ENCODE measurements at regions not wholly inside any gene's neighbourhood (a gene's known extent, or its start where the extent isn't known, plus 50 kb on each side); places are given as distances from the start of the nearest gene placed in this dataset.

DNA sequence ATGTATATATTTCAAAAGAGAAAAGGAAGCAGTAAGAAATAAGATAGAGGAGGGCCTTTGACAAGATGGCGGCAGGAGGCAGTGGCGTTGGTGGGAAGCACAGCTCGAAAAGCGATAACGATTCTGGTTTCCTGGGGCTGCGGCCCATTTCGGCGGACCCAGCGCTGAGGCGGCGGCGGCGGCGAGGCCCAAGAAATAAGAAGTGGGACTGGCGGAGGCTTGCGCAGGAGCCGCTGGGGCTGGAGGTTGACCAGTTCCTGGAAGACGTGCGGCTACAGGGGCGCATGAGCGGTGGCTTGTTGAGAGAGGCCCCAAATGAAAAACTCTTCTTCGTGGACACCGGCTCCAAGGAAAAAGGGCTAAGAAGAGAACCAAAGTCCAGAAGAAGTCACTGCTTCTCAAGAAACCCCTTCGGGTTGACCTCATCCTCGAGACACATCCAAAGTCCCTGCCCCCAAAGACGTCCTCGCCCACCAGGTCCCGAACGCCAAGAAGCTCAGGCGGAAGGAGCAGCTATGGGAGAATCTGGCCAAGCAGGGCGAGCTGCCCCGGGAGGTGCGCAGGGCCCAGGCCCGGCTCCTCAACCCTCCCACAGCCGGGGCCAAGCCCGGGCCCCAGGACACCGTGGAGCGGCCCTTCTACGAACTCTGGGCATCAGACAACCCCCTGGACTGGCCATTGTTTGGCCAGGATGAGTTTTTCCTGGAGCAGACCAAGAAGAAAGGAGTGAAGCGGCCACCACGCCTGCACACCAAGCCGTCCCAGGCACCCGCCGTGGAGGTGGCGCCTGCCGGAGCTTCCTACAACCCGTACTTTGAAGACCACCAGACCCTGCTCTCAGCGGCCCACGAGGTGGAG, 624.3 kb downstream of the MCTP2 start:
- ATAC-seq (no peak), DNase-seq (peak in 1 of 4 donors; percentile 66)
- no peak overlapping the region for H3K27ac ChIP-seq
- peaks cover 0 to 4% of the 10 kb centered on the region in 2 donors for H3K9me3 ChIP-seq
- H3K27me3 ChIP-seq = no peaks in the 10 kb centered on the region
- no peak overlapping the region for H3K4me3 ChIP-seq
- TF ChIP-seq, protein P1, sequence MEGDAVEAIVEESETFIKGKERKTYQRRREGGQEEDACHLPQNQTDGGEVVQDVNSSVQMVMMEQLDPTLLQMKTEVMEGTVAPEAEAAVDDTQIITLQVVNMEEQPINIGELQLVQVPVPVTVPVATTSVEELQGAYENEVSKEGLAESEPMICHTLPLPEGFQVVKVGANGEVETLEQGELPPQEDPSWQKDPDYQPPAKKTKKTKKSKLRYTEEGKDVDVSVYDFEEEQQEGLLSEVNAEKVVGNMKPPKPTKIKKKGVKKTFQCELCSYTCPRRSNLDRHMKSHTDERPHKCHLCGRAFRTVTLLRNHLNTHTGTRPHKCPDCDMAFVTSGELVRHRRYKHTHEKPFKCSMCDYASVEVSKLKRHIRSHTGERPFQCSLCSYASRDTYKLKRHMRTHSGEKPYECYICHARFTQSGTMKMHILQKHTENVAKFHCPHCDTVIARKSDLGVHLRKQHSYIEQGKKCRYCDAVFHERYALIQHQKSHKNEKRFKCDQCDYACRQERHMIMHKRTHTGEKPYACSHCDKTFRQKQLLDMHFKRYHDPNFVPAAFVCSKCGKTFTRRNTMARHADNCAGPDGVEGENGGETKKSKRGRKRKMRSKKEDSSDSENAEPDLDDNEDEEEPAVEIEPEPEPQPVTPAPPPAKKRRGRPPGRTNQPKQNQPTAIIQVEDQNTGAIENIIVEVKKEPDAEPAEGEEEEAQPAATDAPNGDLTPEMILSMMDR (IDR thresholded peaks at IDR 0.05) = no peak
- intact Hi-C loops (cut with DNase I) = no loop called here
- no peaks in the 10 kb centered on the region for H3K36me3 ChIP-seq
- no peaks in the 10 kb centered on the region for H3K4me1 ChIP-seq

DNA sequence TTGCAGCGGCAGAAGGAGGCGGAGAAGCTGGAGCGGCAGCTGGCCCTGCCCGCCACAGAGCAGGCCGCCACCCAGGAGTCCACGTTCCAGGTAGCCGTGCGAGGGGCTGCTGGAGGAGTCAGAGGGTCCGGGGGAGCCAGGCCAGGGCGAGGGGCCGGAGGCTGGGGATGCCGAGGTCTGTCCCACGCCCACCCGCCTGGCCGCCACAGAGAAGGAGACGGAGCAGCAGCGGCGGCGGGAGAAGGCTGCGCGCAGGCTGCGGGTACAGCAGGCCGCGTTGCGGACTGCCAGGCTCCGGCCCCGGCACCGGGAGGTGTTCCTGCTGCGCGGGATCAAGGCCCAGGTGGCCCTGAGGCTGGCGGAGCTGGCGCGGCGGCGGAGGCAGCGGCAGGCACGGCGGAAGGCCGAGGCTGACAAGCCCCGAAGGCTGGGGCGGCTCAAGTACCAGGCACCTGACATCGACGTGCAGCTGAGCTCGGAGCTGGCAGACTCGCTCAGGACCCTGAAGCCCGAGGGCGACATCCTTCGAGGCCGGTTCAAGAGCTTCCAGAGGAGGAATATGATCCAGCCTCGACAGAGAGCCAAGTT, 625.0 kb downstream of the MCTP2 start:
- Histone ChIP-seq H3K27me3 (no peaks in the 10 kb centered on the region), H3K4me1 (no peaks in the 10 kb centered on the region), H3K36me3 (no peaks in the 10 kb centered on the region), H3K27ac (no peak overlapping the region), H3K4me3 (no peak overlapping the region), H3K9me3 (peaks cover 0 to 4% of the 10 kb centered on the region in 2 donors)
- intact Hi-C loops (cut with DNase I) = no loop called here
- no peak for ATAC-seq
- DNase-seq = peak in 1 of 4 donors; percentile 65
- TF ChIP-seq, protein P1 (IDR thresholded peaks at IDR 0.05) = no peak

DNA sequence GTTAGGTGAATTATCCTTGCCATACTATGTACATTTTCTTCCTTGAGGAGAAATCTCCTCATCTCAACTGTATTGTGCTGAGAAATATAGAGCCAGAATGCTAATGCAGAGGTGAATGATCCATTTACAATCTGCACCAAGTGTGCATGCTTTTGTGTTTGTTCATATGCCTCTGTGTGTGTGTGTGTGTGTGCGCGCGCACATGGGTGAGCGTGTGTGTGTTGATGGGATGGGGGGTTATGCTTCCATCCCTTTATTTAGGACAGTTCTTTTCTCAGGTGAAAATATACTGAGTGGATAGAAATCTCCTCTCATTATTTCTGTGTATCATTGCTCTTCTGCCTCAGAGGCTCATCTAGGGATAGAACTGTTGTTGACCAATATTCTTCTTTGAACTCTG, 626.1 kb downstream of the MCTP2 start:
- DNase-seq (no peak), ATAC-seq (no peak)
- TF ChIP-seq, protein P1 (IDR thresholded peaks at IDR 0.05) = no peak
- Histone ChIP-seq H3K36me3 (no peaks in the 10 kb centered on the region), H3K27ac (no peak overlapping the region), H3K4me1 (no peaks in the 10 kb centered on the region), H3K9me3 (peaks cover 0 to 4% of the 10 kb centered on the region in 2 donors), H3K4me3 (no peak overlapping the region), H3K27me3 (no peaks in the 10 kb centered on the region)
- intact Hi-C loops (cut with DNase I) = no loop called here

DNA sequence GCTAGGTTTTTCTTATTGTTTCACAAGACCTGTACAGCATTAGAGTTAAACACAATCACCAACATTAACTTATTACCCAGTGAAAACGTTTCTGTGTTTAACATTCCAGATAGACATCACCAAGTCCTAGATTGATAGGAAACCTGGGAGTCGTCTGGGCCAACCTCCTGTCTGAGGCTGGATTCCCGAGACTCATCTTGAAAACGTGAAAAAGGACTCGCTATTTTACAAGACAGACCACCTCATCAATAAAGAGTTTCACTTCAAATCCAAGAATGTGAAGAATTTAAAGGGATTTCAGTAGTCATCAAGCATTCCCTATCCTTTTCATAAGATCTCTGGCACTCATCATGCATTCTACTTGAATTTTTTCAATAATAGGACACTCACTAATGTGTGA, 626.6 kb downstream of the MCTP2 start:
- H3K27me3 ChIP-seq = no peaks in the 10 kb centered on the region
- intact Hi-C loops (cut with DNase I) = no loop called here
- peaks cover 0 to 4% of the 10 kb centered on the region in 2 donors for H3K9me3 ChIP-seq
- no peak overlapping the region for H3K27ac ChIP-seq
- DNase-seq (no peak), ATAC-seq (no peak)
- H3K4me1 ChIP-seq = no peaks in the 10 kb centered on the region
- no peaks in the 10 kb centered on the region for H3K36me3 ChIP-seq
- TF ChIP-seq, protein P1 (IDR thresholded peaks at IDR 0.05) = no peak
- H3K4me3 ChIP-seq = no peak overlapping the region

DNA sequence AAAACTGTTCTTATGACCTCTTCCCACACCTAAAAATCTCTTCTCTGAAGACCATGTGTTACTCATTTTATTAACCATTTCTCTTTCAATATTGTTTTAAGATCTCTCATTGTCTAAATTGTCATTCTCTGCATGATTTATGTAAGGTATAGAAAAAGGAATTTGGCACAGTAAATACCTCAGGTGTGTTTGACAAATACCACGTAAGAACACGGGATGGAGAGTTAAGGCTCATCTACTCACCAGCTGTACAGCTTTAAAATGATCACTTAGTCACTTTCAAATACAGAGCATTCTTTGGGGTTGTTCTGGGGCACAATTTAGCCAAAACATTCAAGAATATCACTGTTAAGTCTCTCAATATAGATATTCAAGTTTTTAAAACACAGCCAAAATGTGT, 627.1 kb downstream of the MCTP2 start:
- intact Hi-C loops (cut with DNase I) = no loop called here
- ATAC-seq = no peak
- TF ChIP-seq, protein P1 (IDR thresholded peaks at IDR 0.05) = no peak

More for the DNA sequence above, 627.1 kb downstream of the MCTP2 start:
- no peaks in the 10 kb centered on the region for H3K36me3 ChIP-seq
- no peak overlapping the region for H3K27ac ChIP-seq
- no peak overlapping the region for H3K4me3 ChIP-seq
- no peaks in the 10 kb centered on the region for H3K27me3 ChIP-seq
- H3K9me3 ChIP-seq = peaks cover 0 to 4% of the 10 kb centered on the region in 2 donors
- no peaks in the 10 kb centered on the region for H3K4me1 ChIP-seq
- no peak for DNase-seq
